T1000 (cell line): ENCODE measurements at regions not wholly inside any gene's neighbourhood (a gene's known extent, or its start where the extent isn't known, plus 50 kb on each side); places are given as distances from the start of the nearest gene placed in this dataset.

Experiments used
- DNase-seq: peaks from one replicate; lab custom pipeline; 2025; ENCODE audit warnings: mixed read lengths; lab: John Stamatoyannopoulos, UW

DNA sequence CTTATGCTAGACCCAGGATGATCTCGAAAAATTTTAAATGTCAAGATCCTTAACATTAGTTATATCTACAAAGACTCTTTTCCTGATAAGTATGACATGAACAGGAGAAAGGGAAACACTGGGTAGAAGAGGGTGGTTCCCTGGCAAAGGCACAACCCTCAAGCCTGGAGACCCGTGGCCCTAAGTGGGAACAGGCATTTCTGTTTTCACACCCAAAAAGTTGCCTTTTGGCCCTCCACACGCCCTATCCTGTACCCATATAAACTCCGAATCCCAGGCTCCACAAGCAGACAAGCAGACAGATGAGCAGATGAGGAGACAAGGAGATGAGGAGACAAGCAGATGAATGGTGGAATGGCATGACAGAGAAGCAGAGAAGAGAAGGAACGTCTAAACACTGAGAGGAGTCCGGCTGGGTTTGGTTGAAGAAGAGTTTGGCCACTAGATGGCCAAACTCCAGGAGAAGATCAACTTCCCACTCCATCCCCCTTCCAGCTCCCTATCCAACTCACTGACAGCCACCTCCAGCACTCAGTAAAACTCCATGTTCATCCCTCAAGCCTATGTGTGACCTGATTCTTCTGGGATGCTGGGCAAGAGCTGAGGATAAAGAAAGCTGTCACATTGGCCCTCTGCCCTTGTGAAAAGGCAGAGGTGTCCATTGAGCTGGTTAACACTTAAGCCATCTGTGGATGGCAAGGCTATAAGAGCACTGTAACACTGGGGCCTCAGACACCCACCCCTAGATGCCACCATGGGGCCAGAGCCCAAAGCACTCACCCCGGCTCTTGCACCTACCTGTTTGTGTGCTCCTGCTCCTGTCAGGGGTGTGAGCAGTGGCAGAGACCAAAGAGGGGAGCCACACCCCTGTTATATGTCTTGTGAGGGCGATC lies 139.6 kb upstream of the FAM20A start:
- no peak for DNase-seq

DNA sequence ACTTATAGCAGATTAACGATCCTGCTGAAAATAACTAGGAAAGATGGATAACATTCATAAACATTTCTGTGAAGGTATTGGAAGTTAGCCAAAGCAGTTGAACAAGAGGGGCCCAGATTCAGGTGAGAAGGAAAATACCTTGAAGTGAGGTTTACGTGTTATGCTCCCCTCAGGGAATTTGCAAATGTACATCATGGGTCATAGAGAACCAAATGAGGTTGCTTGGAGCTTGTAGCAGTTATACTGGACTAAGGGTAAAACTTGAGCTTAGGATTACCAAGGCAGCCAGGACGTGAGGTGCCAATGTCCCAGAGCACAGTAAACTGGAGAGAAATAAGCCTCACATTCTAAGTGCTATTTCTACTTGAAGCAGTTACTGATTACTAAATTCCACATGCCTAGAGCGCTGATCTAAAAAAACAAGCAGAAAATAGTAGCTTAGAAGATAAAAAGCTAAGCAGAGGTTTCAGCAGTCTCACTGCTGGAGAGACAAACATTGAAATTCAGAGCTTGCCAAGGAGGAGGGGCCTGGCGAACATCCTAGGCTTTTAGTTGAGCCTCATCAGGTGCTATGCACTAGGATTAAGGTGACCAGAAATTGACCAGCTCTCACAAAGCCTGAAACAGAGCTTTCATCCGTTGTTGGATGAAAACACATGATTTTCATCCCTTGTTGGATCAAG lies 136.7 kb upstream of the FAM20A start:
- no peak for DNase-seq

GRCh38 chr17:68734931-68735330 lies 133.8 kb upstream of the FAM20A start:
- DNase-seq, result no peak

DNA sequence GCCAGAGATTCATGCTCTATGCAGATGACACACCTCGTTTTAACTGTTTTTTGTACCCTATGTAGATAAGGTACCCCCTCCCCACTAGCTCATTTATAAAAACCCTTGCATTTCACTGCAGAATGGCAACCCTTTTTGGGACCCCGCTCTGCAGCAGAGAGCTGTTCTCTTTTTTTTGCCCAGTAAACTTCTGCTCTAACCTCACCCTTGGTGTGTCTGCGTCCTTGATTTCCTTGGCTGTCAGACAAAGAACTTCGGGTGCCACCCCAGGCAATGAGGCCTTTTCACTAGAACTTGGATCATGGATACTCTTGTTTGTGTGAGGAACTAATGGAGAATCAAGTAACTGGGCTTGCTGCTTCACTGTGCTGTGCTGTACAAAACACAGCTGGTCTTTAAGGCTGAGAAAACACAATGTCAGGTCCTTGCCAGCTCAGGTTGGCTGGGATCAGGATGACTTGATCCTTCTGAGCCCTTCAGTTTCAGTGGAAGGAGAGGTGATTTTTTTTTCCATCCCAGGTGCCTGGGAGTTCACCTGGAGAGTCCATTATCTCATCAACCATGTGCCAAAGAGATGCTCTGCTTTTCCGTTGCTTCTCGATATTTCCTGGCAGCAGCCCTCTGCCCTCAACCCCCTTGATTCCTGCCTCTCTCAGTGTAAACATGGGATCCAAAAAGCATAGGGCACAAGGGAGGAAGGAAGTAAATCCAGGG lies 133.2 kb upstream of the FAM20A start:
- no peak for DNase-seq

GRCh38 chr17:68733241-68734176 lies 132.3 kb upstream of the FAM20A start:
- DNase-seq, result no peak

DNA sequence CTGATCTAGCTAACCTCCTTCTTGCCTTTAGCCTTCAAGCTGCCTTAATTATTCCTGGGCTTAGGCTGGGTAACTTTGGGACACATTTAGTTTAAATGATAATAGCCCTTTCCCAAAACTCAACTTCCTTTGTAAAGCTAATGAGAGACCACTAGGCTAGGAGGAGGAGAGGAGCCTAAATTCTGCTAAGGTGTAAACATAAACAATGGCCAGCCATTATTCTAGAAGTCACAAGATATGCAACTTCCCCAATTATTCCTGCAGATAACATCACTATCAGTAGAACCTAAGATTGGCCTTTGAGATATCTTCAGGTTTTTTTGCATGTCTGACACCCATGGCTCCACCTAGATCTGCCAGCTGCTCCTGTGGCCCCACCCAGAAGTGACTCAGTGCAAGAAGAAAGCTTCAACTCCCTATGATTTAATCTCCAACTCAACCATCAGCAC lies 131.2 kb upstream of the FAM20A start:
- no peak for DNase-seq

DNA sequence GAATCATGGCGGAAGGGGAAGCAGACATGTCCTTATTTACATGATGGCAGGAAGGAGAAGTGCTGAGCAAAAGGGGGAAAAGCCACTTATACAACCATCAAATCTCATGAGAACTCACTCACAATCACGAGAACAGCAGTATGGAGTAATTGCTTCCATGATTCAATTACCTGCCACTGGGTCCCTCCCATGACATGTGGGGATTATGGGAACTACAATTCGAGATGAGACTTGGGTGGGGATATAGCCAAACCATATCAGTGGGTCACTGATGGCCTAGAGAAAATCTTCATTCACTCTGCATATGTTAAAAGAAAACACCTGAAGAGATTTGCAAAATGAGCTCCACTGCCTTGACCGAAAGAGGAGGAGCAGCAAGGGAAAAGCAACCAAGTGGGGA lies 130.3 kb upstream of the FAM20A start:
- no peak for DNase-seq

GRCh38 chr17:68719431-68719830 lies 118.3 kb upstream of the FAM20A start:
- no peak for DNase-seq

DNA sequence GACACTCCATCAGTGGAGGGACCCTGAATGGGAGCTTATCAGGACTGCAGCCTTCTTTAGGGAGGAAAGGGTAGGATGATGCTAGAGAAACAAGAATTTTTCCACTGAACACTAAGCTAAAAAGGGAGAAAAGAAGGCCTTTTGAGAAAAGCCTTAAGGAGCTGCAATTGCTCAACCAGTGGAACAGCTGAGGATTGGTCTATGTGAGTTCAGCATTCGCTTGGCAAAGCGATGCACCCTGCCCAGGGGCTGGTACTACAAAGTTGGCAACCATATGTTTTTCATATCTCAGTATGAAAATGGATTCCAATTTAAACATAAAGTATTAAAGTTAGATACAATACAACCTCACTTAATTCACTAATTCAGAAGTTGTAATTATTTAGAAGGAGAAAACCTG lies 117.8 kb upstream of the FAM20A start:
- DNase-seq, result no peak

DNA sequence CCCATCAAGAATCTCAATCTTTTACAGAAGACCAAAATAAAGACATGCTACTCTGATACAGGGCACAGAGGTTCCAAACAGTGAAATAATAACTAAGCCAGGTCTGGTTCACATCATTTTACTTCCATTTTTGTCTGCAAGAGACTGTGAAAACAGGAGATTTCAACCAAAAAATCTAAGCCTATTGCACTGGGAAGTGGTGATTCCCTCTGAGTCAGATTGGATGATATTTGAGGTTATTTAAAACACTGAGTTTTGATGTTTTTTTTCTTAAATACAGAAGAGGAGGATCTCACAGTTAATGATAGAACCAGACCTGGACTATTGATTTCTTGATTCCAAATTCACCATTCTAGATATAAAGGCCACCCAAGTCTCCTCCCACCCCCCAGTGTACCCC lies 117.3 kb upstream of the FAM20A start:
- no peak for DNase-seq

DNA sequence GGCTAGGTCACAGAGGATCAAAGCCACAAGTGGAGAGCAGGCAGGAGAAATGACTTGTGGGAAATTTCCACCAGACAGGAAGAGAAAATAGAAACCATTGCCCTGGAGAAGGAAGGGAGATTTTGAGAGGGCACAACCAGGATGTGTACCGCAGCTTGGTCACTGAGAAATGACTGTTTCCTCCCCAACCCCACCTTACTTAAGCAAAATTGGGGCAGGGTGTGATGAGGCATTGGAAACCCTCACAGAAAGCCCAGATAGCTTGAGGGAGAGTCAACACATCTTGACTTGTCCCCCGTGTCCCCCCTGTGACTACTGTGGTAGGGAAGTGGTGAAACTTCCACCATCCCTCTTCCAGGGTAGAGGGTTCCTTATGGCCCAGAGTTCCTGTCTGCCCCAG lies 113.5 kb upstream of the FAM20A start:
- DNase-seq, result no peak

GRCh38 chr17:68711858-68712257 lies 110.7 kb upstream of the FAM20A start:
- no peak for DNase-seq

- DNase-seq, result no peak
Measured at GRCh38 chr17:68710976-68711375, 109.8 kb upstream of the FAM20A start.

DNA sequence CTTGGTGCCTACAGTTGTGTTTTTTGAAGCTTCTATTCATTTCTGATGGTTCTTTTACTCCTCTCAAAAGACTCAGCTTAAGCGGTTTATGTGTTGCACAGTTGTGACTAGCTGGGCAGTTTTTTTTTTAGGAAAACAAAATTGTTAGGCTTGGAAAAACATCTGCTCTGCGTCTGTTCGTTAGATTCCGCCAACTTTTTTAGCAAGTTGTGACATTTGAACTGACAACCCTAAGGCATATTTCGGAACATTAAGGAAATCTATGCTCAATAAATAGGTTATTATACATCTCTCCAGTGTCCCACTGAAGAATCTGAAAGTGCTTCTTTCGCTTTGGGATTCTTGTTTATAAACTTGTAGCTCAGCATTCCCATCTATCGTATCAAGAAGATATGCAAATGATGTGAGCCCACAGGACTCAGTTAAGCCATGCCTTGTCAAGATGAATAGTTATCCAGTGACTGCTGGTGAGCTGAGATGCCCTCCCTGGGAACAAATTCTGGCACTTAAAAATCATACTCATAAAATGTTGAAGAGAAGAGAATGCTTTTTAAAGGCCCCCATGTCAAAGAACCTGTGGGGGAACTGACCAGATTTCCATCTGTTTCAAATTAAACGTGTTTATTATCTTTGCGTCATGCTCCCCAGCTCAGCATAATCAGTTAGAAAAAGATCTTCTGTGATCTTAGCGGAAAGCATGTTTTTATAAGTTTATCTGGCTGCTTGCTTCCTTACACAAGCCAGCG lies 109.0 kb upstream of the FAM20A start:
- no peak for DNase-seq

DNA sequence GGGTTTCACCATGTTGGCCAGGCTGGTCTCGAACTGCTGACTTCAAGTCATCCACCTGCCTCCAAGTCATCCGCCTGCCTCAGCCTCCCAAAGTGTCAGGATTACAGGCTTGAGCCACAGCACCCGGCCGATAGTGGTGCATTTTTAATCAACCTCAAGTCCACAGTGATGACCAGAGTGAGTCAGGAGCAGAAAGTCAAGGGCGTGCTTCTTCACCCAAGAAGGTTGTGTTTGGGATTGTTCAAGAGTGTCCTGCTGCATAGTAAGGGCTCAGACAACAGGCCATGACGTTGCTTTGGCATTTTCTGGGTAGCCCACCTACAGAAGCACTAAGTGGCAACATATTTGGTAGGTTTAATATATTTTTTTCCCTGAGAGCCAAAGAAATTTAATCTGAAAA lies 108.3 kb upstream of the FAM20A start:
- DNase-seq, result no peak

GRCh38 chr17:68707031-68707430 lies 105.9 kb upstream of the FAM20A start:
- peak; percentile 8 for DNase-seq

GRCh38 chr17:68706356-68706920 lies 105.3 kb upstream of the FAM20A start:
- no peak for DNase-seq

- DNase-seq, result no peak
Measured at GRCh38 chr17:68705714-68706076, 104.5 kb upstream of the FAM20A start.

GRCh38 chr17:68704871-68705713 lies 103.9 kb upstream of the FAM20A start:
- DNase-seq, result no peak

DNA sequence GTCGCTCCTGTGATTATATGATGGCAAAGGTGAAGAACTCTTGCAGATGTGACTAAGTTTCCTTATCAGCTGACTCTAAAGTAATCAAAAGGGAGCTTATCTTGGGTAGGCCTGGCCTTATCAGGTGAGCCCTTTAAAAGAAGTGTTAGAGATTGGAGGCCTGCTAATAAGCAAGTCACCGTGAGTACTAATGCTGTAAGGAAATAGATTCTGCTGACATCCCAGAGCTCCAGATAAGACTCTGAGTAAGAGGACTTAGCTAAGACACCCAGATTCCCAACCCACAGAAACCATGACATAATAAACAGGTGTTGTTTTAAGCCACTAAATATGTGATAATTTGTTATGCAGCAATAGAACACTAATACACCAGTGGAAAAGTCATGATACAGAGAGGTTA lies 99.9 kb upstream of the FAM20A start:
- no peak for DNase-seq
